ENCODE measurements at regions not wholly inside any gene's neighbourhood (a gene's known extent, or its start where the extent isn't known, plus 50 kb on each side); places are given as distances from the start of the nearest gene placed in this dataset.

- no peaks in the 10 kb centered on the region for H3K9me2 ChIP-seq (replicated peaks; ENCODE audit: low read depth, low read length)
- H3K9ac ChIP-seq (ENCODE audit: low read depth, low read length, poor library complexity, severe bottlenecking) = no peak overlapping the region
- H3K4me3 ChIP-seq (ENCODE audit: low read length, poor library complexity, severe bottlenecking) = no peak overlapping the region
- H4K20me1 ChIP-seq (ENCODE audit: insufficient read depth, low read length, poor library complexity, severe bottlenecking) = no peaks in the 10 kb centered on the region
- no peak for TF ChIP-seq CTCF (conservative IDR thresholded peaks at IDR 0.05; ENCODE audit: low read length)
- peaks cover 7% of the 10 kb centered on the region for H3K4me1 ChIP-seq (ENCODE audit: insufficient read depth, low read length, poor library complexity, severe bottlenecking)
- H3K36me3 ChIP-seq (ENCODE audit: insufficient read depth, low read length) = no peaks in the 10 kb centered on the region
- no peak overlapping the region for H2AFZ ChIP-seq (ENCODE audit: low read length)
- H3K4me2 ChIP-seq (ENCODE audit: low read depth, low read length, poor library complexity, severe bottlenecking) = no peak overlapping the region
- H3K27me3 ChIP-seq (ENCODE audit: insufficient read depth, low read length, poor library complexity, severe bottlenecking) = no peaks in the 10 kb centered on the region
- no peaks in the 10 kb centered on the region for H3K9me3 ChIP-seq (ENCODE audit: insufficient read depth, low read depth, low read length)
- H3F3A ChIP-seq (ENCODE audit: low read depth) = no peaks in the 10 kb centered on the region
- no peaks in the 10 kb centered on the region for H3K79me2 ChIP-seq (ENCODE audit: insufficient read depth, low read length)
Measured at GRCh38 chr21:15410853-15411252, 318.9 kb upstream of the USP25 start.

- TF ChIP-seq CTCF (conservative IDR thresholded peaks at IDR 0.05; ENCODE audit: low read length) (no peak), EZH2phosphoT487 (IDR thresholded peaks at IDR 0.05; ENCODE audit: borderline replicate concordance) (no peak)
- Histone ChIP-seq H3K9me3 (ENCODE audit: insufficient read depth, low read depth, low read length) (no peaks in the 10 kb centered on the region), H3K4me2 (ENCODE audit: low read depth, low read length, poor library complexity, severe bottlenecking) (no peak overlapping the region), H3K9ac (ENCODE audit: low read depth, low read length, poor library complexity, severe bottlenecking) (no peak overlapping the region), H3F3A (ENCODE audit: low read depth) (no peaks in the 10 kb centered on the region), H3K79me2 (ENCODE audit: insufficient read depth, low read length) (no peaks in the 10 kb centered on the region), H3K4me1 (ENCODE audit: insufficient read depth, low read length, poor library complexity, severe bottlenecking) (peaks cover 9% of the 10 kb centered on the region), H3K36me3 (ENCODE audit: insufficient read depth, low read length) (no peaks in the 10 kb centered on the region), H4K20me1 (ENCODE audit: insufficient read depth, low read length, poor library complexity, severe bottlenecking) (no peaks in the 10 kb centered on the region), H3K4me3 (ENCODE audit: low read length, poor library complexity, severe bottlenecking) (no peak overlapping the region), H2AFZ (ENCODE audit: low read length) (no peak overlapping the region), H3K9me2 (replicated peaks; ENCODE audit: low read depth, low read length) (no peaks in the 10 kb centered on the region), H3K27me3 (ENCODE audit: insufficient read depth, low read length, poor library complexity, severe bottlenecking) (no peaks in the 10 kb centered on the region)
Measured at GRCh38 chr21:15414057-15414456, 315.7 kb upstream of the USP25 start.

GRCh38 chr21:15415541-15416261, 314.1 kb upstream of the USP25 start:
- H3K36me3 ChIP-seq (ENCODE audit: insufficient read depth, low read length) = no peaks in the 10 kb centered on the region
- H3K4me3 ChIP-seq (ENCODE audit: low read length, poor library complexity, severe bottlenecking) = no peak overlapping the region
- no peaks in the 10 kb centered on the region for H4K20me1 ChIP-seq (ENCODE audit: insufficient read depth, low read length, poor library complexity, severe bottlenecking)
- no peaks in the 10 kb centered on the region for H3K9me2 ChIP-seq (replicated peaks; ENCODE audit: low read depth, low read length)
- no peak overlapping the region for H3K9ac ChIP-seq (ENCODE audit: low read depth, low read length, poor library complexity, severe bottlenecking)
- TF ChIP-seq EZH2phosphoT487 (IDR thresholded peaks at IDR 0.05; ENCODE audit: borderline replicate concordance) (no peak), CTCF (conservative IDR thresholded peaks at IDR 0.05; ENCODE audit: low read length) (no peak)
- no peaks in the 10 kb centered on the region for H3K27me3 ChIP-seq (ENCODE audit: insufficient read depth, low read length, poor library complexity, severe bottlenecking)
- H3K4me2 ChIP-seq (ENCODE audit: low read depth, low read length, poor library complexity, severe bottlenecking) = no peak overlapping the region
- peaks cover 9% of the 10 kb centered on the region for H3K4me1 ChIP-seq (ENCODE audit: insufficient read depth, low read length, poor library complexity, severe bottlenecking)
- no peaks in the 10 kb centered on the region for H3K79me2 ChIP-seq (ENCODE audit: insufficient read depth, low read length)
- H3K9me3 ChIP-seq (ENCODE audit: insufficient read depth, low read depth, low read length) = no peaks in the 10 kb centered on the region
- no peaks in the 10 kb centered on the region for H3F3A ChIP-seq (ENCODE audit: low read depth)
- H2AFZ ChIP-seq (ENCODE audit: low read length) = no peak overlapping the region
